Mammary epithelial cell (primary cell): ENCODE measurements at regions not wholly inside any gene's neighbourhood (a gene's known extent, or its start where the extent isn't known, plus 50 kb on each side); places are given as distances from the start of the nearest gene placed in this dataset.

Experiments
- CTCF ChIP-seq, 2 donors: IDR thresholded peaks in 1 of 2; conservative IDR thresholded peaks in 1 of 2; 2 replicates each; pipeline ENCODE4 v1.5.1; 2011 to 2012; ENCODE audit warnings: inconsistent platforms in 2 of 2, low read length in 2 of 2, mild to moderate bottlenecking in 2 of 2, control low read depth in 1 of 2, low read depth in 1 of 2; ENCODE audit not compliant: insufficient read depth in 1 of 2; ENCODE audit errors: extremely low read depth in 1 of 2
- EZH2 ChIP-seq: IDR thresholded peaks from 2 replicates; pipeline ENCODE4 v1.6.1; 2012; ENCODE audit warnings: low read length, inconsistent platforms, borderline replicate concordance

GRCh38 chr4:145404761-145405160 is 76.9 kb upstream of the SMAD1 start:
- TF ChIP-seq CTCF (conservative IDR thresholded peaks at IDR 0.05 in 1 of 2, IDR thresholded peaks at IDR 0.05 in 1 of 2; ENCODE audit: extremely low read depth in 1 of 2, insufficient read depth in 1 of 2, low read depth in 1 of 2, low read length in 2 of 2) (no peak), EZH2 (no peak)
